GM19099 (cell line): ENCODE measurements at regions not wholly inside any gene's neighbourhood (a gene's known extent, or its start where the extent isn't known, plus 50 kb on each side); places are given as distances from the start of the nearest gene placed in this dataset.

Experiments
- POLR2A ChIP-seq: IDR thresholded peaks from 3 replicates; pipeline ENCODE4 v1.6.1; 2011; ENCODE audit warnings: low read depth; ENCODE audit not compliant: insufficient read length; ENCODE audit errors: extremely low read depth

- no peak for TF ChIP-seq POLR2A
Measured at GRCh38 chr10:109126541-109126940, 796.8 kb downstream of the XPNPEP1 start.

DNA sequence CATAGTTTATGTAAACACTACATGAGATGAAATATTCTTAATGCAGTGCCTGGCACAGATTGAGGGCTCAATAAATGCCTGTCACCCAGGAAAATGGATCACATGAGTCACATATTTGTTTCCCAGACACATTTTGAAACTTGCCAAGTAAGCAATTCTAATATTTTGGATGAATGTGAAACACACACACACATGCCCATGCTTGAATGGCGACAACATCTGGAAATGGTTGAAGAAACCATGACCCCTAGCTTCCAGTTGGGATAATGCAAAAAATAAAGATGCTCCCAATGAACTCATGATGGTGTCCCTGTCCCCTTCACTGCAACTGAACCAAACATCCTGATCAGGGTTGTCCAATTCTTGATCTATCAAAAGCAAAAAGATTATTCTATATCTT is 797.3 kb downstream of the XPNPEP1 start:
- no peak for TF ChIP-seq POLR2A

DNA sequence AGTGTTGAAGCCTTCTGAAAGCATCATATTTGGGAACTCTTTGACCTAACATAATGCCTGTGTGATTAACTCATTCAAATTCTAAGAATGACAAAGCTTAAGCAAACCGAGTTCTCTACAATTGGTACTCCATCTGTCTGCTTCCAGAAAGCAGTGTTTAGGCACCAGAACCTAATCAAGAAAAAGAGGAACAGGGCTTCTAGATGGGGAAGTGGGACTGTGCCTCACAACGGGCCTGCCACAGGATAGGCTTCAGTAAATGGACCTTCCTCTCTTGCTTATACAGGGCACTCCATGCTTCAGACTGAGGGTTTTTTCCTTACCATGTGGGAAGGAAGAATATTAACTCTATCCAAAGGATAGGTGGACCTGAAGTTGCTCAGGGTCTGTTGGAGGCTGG is 808.1 kb downstream of the XPNPEP1 start:
- no peak for TF ChIP-seq POLR2A

GRCh38 chr10:109114579-109114978 is 808.7 kb downstream of the XPNPEP1 start:
- no peak for TF ChIP-seq POLR2A

- no peak for TF ChIP-seq POLR2A
Measured at GRCh38 chr10:109106604-109107003, 816.7 kb downstream of the XPNPEP1 start.

- TF ChIP-seq POLR2A, result no peak
Measured at GRCh38 chr10:109105725-109106124, 817.6 kb downstream of the XPNPEP1 start.

- TF ChIP-seq POLR2A, result no peak
Measured at GRCh38 chr10:109104806-109105205, 818.5 kb downstream of the XPNPEP1 start.

GRCh38 chr10:109103278-109103677 is 820.0 kb downstream of the XPNPEP1 start:
- TF ChIP-seq POLR2A, result no peak

GRCh38 chr10:109089779-109090178 is 833.5 kb downstream of the XPNPEP1 start:
- no peak for TF ChIP-seq POLR2A

DNA sequence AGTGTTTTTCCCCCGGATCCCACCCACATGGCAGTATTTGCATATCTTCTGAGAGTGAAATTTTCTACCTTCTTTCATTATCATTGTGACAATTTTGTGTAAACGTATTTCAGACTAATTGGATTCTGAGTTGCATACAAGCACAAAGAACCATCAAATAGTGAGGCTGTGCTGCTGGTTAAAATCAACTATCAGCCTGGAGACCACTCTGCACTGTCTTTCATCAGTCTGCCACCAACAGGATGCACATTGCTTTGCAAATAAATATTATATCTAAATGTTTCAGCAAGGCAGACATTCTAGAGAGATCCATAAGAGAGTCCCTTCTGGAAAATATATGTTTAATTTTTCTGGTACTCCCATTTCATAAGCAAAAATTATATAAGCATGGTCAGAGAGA is 851.8 kb downstream of the XPNPEP1 start:
- no peak for TF ChIP-seq POLR2A

DNA sequence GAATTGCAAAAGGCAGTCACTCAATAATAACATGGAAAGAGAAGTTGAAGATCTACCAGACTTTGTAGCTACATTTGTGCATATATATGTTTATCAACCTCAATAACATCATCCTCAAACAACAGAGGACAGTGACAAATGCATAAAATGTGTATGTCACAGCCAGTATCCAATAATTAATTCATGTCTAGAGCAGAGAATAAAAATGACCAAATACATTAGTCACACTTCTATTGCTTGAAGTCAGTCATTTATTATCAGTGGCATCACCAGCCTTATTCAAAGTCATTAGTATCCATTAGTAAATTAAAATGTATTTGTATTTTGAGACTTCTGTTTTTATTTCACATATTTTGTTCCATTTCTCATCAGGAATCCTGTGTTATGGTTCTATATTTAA is 852.8 kb downstream of the XPNPEP1 start:
- no peak for TF ChIP-seq POLR2A

GRCh38 chr10:109067031-109067430 is 856.3 kb downstream of the XPNPEP1 start:
- no peak for TF ChIP-seq POLR2A

GRCh38 chr10:109065821-109066220 is 857.5 kb downstream of the XPNPEP1 start:
- TF ChIP-seq POLR2A, result no peak

DNA sequence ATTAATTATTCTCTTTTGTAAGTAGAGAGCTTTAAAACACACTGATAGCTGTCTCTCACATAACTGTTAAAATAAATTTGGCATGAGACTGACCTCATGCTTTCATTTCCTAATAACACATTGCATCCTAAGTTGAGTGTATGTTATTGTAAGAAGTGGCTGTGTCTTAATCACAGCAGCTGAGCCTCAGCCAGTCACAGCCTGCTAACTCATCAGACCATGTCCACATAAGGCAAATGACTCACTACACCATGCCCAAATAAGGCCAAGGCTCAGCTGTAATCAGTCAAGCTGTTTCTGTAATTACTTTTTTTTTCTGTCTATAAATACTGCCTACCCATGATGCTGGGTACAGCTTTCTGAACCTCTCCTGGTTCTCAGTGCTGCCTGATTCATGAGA is 860.9 kb downstream of the XPNPEP1 start:
- no peak for TF ChIP-seq POLR2A

DNA sequence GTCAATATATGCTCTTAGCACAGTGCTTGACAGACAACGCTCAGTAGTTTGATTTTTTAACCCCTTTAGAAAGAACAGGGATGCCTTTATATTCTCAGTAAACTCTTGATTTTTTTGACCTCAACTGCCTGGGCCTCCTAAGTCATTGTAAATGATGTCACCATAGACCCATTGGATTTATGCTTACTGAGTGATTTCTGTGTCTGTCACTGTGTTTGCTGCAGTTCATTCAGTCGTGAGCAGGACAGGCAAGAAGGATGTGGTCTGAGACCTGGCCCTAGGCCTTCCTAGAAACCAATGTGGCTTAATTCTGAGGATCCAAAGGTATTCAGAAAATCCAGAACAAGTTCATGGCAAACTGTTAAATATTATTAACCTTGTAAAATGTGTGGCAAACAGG is 868.1 kb downstream of the XPNPEP1 start:
- TF ChIP-seq POLR2A, result no peak

DNA sequence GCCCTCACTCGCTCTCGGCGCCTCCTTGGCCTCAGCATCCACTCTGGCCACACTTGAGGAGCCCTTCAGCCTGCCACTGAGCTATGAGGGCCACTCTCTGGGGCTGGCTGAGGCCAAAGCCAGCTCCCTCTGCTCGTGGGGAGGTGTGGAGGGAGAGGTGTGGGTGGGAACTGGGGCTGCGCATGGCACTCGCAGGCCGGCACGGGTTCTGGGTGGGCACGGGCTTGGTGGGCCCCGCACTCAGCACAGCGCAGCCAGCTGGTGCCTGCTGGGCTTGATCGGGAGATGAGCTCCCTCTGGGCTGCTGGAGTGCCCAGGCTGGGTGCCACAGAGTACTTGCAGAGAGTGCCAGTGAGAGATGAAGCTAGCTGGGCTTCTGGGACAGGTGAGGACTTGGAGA is 875.5 kb downstream of the XPNPEP1 start:
- no peak for TF ChIP-seq POLR2A

GRCh38 chr10:109040622-109041021 is 882.7 kb downstream of the XPNPEP1 start:
- TF ChIP-seq POLR2A, result no peak

DNA sequence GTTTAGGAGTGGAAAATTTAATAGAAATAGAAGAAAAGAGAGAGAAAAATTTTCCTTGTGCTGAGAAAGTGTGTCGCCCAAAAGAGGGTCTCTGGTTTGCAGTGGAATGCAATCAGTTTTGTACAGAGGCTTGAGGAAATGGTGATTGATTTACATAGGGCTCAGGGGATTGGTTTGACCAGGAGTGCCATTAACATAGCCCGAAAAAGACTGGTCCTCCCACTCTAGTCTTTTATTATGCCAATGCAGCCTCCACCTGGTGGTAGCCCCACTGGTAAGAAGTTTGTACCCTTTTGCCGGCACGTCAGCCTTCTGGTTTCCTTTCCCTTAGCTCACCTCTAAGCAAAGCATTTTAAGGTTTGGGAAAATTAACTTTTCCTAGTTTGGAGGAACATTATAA is 885.3 kb downstream of the XPNPEP1 start:
- no peak for TF ChIP-seq POLR2A
